DMS53 (cell line): ENCODE measurements at regions not wholly inside any gene's neighbourhood (a gene's known extent, or its start where the extent isn't known, plus 50 kb on each side); places are given as distances from the start of the nearest gene placed in this dataset.

Experiments used
- DNase-seq: peaks from one replicate; lab custom pipeline; 2025; lab: John Stamatoyannopoulos, UW

DNA sequence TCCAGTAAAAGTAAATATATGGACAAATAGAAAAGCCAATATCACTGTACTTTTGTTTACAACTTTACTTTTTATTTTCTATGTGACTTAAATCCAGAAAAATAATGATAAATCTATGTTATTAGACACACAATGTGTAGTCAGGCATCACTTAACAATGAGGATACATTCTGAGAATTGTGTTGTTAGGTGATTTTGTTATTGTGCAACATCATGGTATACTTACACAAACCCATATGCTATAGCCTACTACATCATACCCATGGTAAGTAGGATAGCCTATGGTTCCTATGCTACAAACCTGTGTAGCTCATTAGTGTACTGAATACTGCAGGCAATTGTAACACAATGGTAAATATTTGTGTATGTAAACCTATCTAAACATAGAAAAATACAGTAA, 781.7 kb upstream of the GHITM start:
- no peak for DNase-seq

GRCh38 chr10:83367036-83367435, 772.3 kb upstream of the GHITM start:
- peak; percentile 91 for DNase-seq

DNA sequence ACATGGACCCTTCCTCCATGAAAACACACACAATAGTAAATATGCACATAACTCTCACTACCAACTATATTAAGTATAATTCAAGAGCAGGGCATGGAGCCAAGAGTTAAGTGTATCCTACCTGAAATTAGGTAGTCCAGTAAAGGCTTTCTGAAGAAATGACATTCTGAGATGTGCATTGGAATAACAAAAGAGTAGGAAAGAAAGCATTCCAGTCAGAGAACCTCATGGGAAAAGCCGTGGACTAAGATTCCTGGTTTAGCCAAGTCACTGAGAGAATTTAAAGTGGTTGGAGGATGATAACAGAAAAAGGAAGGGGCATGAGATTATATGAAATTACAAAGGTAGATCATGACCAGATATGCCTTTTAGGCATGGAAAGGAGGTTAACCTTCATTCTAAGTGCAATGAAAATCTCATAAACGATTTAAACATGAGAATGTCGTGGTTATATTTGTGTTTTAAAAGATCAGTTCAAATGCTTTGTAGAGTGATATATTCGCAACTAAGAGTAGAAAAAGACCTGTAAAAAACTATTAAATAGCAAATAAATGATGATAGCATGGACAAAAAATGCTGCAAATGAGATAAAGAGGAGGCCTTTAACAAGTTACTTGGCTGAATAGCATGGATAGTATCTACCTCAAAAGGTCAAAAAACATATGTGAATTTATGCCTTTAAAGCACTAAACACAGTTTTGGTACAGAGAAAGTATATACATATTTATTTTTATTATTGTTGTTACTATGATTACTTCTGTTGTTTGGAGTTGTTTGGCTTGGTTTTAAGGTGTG, 767.4 kb upstream of the GHITM start:
- DNase-seq, result no peak

GRCh38 chr10:83372646-83373045, 766.7 kb upstream of the GHITM start:
- no peak for DNase-seq

- peak; percentile 75 for DNase-seq
Measured at GRCh38 chr10:83373671-83374070, 765.6 kb upstream of the GHITM start.

DNA sequence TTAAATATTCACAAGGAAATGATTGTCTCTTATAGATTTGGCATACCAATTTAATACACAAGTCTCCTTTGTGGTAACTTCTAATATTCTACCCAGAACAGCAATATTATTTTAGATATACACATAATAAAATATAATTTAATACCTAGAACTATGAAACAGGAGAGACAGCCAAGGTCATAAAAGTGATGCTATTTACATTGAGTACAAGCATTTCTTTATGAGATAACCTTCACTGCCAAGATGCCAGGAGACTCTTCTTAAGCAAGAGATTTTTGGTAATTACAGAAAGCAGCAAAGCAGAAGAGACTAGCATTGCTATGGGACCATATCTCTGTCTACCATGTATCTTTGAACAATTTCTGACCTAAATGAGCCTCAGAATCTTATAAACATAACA, 764.6 kb upstream of the GHITM start:
- DNase-seq, result no peak

GRCh38 chr10:83375274-83375673, 764.0 kb upstream of the GHITM start:
- no peak for DNase-seq

DNA sequence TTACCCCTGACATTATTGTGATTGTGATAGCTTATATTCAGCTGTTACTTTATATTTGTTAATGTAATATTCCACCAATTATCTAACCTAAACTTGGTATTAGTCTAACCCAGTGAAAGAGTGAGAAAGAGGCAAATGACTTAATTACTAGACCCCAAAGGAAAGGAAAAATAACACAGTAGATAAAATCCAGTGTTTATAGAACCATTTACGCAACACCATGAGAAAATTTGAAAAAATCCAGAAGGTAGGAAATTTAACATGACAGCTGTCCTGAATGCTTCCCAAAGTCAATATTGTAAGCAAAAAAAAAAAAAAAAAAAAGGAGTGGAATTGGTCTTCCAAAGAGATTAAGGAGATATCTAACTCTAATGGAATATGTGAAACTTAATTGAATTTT, 741.5 kb upstream of the GHITM start:
- DNase-seq, result no peak

DNA sequence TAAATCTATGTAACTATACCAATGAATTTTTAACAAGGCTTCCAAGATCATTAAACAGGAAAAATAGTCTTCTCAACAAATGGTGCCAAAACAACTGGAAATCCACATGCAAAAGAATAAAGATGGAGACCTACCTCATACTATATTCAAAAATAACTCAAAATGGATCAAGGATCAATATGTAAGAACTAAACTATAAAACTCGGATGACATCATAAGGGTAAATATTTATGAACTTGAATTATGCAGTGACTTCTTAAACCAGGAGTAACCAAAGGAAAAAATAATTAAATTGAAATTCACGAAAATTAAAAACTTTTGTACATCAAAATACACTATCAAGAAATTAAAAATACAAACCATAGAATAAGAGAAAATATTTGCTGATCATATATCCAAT, 728.7 kb upstream of the GHITM start:
- no peak for DNase-seq

DNA sequence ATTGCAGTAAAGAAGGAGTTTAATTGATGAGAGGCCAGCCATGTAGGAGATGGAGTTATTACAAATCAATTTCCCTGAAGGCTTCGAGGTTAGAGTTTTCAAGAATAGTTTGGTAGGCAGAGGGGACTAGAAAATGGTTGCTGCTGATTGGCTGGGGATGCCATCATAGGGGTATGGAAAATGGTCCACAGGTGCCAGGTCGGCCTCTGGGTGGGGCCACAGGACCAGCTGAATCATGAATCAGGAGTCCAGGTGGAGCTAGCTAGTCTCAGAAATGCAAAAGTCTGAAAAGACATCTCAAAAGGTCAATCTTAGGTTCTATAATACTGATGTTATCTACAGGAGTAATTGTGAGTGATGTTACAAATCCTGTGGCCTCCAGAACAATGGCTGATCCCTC, 714.0 kb upstream of the GHITM start:
- DNase-seq, result peak; percentile 8

DNA sequence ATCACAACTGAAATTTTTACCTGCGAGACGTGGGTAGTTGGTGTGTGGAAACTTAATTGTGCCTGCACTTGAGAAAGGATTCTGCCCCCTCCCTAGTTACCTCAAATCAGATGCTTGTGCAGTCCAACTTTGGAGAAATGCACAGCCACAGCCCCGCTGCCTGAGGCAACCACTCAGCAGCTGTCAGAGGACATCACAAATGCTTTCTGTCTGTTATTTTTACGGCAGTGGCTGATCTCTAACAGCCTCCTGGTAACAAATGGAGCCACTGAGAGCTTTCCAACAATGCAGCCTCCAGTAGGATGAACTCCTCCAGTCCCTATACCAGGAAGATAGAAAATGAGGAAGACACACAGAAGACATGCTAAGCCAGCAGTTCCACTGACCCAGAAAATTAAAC, 712.2 kb upstream of the GHITM start:
- DNase-seq, result no peak

GRCh38 chr10:83432261-83433045, 706.9 kb upstream of the GHITM start:
- DNase-seq, result peak; percentile 76

DNA sequence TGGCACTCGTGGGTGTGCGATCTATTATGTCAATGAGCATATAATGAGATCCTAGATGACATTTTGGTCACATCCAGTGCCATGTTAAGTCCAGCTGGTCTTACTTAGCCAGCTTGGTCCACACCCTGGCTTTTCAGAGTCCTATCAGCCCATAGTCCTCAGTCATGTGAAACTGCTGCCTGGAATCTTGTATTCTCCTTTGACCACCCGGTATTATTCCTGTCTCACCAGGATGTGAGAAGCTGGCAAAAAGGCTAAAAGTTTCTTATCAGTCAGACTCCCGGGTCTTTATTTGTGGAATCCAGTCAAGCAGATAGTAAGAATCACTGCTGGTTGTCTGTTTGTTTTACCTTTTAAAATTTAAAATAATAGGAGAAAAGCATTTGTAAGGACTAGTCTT, 705.6 kb upstream of the GHITM start:
- no peak for DNase-seq

DNA sequence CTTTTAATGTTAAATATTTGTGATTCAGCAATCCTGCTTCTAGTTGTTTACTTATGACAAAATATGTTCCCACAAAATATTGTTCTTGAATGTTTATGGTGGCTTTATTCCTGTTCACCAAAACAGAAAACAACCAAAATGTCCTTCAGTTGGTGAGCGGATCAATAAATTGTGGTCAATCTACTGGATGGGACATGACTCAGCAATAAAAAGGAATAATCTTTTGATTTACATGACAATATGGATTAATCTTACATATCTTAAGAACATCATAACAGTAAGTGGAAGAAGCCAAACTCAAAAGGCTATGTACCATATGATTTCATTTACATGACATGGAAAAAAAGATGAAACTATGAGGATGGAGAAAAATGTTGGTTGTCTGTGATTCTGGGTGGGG, 691.3 kb upstream of the GHITM start:
- no peak for DNase-seq

- DNase-seq, result no peak
Measured at GRCh38 chr10:83458611-83459010, 680.7 kb upstream of the GHITM start.

- DNase-seq, result no peak
Measured at GRCh38 chr10:83459124-83459523, 680.2 kb upstream of the GHITM start.

- peak; percentile 9 for DNase-seq
Measured at GRCh38 chr10:83469728-83470331, 669.5 kb upstream of the GHITM start.

DNA sequence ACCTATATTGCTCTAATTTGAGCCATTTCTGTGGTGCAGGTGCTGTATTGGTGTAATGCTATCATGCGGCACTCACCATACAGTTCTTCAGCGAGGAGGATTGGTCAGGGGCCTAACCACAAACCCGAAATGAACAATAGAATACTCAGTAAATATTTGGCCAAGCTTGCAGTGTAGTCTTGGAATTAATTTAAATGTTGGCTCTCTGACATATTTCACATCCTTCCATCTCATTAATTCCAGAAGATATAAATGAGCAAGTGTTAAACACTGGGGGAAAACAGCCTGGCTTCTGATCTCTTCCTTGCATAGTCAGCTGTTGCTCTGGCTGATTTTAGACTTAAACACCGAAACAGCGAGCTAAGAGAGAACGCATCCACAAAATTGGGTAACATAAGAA, 663.1 kb upstream of the GHITM start:
- DNase-seq, result no peak

DNA sequence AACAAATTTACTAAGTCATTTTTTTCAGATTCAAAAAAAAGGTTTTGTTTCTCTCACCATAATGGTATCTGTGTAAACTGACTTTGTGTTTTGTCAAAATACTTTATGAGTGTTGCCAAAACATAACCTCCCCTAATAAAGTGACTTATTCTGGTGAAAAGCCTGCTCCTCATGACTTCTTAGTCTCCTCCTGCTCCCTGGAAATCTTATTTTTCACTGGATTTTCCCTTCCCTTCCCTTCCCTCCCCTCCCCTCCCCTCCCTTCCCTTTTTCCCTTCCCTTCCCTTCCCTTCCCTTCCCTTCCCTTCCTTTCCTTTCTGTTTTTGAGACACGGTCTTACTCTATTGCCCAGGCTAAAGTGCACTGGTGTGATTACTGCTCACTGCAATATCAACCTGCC, 650.1 kb upstream of the GHITM start:
- DNase-seq, result no peak

DNA sequence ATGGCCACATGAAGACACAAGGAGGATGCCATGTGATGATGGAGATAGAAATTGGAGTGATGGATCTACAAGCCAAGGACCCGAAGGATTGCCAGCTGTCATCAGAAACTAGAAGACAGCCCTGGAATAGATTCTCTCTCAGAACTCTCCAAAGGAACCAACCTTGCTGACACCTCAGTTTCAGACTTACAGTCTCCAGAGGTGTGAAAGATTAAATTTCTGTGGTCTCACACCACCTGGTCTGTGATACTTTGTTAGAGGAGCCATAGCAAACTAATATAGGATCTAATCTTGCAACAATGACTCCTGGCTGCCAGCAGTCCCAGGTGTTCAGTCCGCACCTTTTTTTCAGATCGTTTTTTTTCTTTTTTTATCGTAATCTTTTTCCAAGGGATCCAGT, 647.3 kb upstream of the GHITM start:
- no peak for DNase-seq

DNA sequence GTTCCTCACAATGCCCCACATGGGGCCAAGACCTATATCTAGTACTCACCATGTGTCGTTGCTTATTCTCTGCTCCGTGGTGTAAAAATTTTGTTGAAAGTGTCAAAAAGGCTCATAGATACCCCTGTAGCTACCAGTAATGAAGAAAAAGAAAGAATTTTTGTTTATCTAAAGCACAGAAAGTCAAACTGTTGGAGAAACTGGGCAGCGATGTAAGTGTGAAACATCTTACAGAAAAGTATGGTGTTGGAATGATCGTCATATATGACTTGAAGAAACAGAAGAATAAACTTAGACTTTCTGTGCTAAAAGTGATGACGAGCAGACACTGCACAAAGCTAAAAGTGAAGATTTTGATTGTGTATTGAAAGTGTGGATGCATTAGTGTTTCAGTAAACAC, 626.6 kb upstream of the GHITM start:
- DNase-seq, result no peak

GRCh38 chr10:83515001-83515400, 624.3 kb upstream of the GHITM start:
- DNase-seq, result no peak

GRCh38 chr10:83516788-83517187, 622.5 kb upstream of the GHITM start:
- no peak for DNase-seq
